OCI-LY7 (cell line): ENCODE measurements at regions not wholly inside any gene's neighbourhood (a gene's known extent, or its start where the extent isn't known, plus 50 kb on each side); places are given as distances from the start of the nearest gene placed in this dataset.

ENCODE experiments used
- BruUV-seq: library from RNA; stranded (reverse); fragments of 400-500 nt; replicated peaks from 2 replicates; lab custom pipeline; 2021; lab: Mats Ljungman, UMichigan
- CTCF ChIA-PET: fragments of 300-600 bp; sonication (Branson Sonifier 250); formaldehyde crosslinking; loops from one replicate; lab custom pipeline; 2022; ENCODE audit warnings: antibody characterized with exemption; ENCODE audit not compliant: unreplicated experiment; lab: Charles Lee
- POLR2A ChIA-PET: fragments of 300-600 bp; sonication (Branson Sonifier 250); formaldehyde crosslinking; loops from one replicate; lab custom pipeline; 2022; ENCODE audit warnings: antibody characterized with exemption; lab: Charles Lee
- DNase-seq: peaks from one replicate; pipeline ENCODE4 v3.0.0-alpha.2; 2015; ENCODE audit warnings: low spot score
- H2AFZ ChIP-seq: fragments of 200-600 bp; sonication (generic), shearing (Covaris generic); 2 replicates; pipeline ENCODE4 v1.6.1; 2014; ENCODE audit warnings: mild to moderate bottlenecking, antibody characterized with exemption, low read length, moderate library complexity
- H3K27ac ChIP-seq: fragments of 200-600 bp; sonication (generic); 2 replicates; pipeline ENCODE4 v1.5.1; 2014; ENCODE audit warnings: mixed run types, low read depth, mild to moderate bottlenecking, moderate library complexity, low read length, inconsistent platforms; ENCODE audit not compliant: poor library complexity, severe bottlenecking
- H3K36me3 ChIP-seq: fragments of 200-600 bp; sonication (generic); 2 replicates; pipeline ENCODE4 v1.6.1; 2014; ENCODE audit warnings: mild to moderate bottlenecking, antibody characterized with exemption, low read length, moderate library complexity, mixed read lengths; ENCODE audit not compliant: insufficient read depth
- H3K4me1 ChIP-seq: fragments of 200-600 bp; sonication (generic); 2 replicates; pipeline ENCODE4 v1.5.1; 2014; ENCODE audit warnings: mild to moderate bottlenecking, low read length; ENCODE audit not compliant: insufficient read depth, poor library complexity, severe bottlenecking
- H3K4me2 ChIP-seq: fragments of 200-600 bp; sonication (generic); 2 replicates; pipeline ENCODE4 v1.6.1; 2014; ENCODE audit warnings: mild to moderate bottlenecking, low read length
- H3K4me3 ChIP-seq: fragments of 200-600 bp; sonication (generic); 2 replicates; pipeline ENCODE4 v1.5.1; 2014; ENCODE audit warnings: mild to moderate bottlenecking, low read depth, low read length; ENCODE audit not compliant: poor library complexity, severe bottlenecking
- H3K79me2 ChIP-seq: fragments of 200-600 bp; sonication (generic); 2 replicates; pipeline ENCODE4 v1.6.1; 2016; ENCODE audit warnings: low read depth, mild to moderate bottlenecking, low read length, moderate library complexity, mixed read lengths; ENCODE audit not compliant: insufficient read depth
- H3K9me2 ChIP-seq: fragments of 200-600 bp; sonication (generic); 2 replicates; pipeline ENCODE4 v1.6.1; 2016; ENCODE audit warnings: mild to moderate bottlenecking, low read length, mixed read lengths; ENCODE audit not compliant: insufficient read depth
- H3K9me3 ChIP-seq: fragments of 200-600 bp; sonication (generic); 2 replicates; pipeline ENCODE4 v1.6.1; 2014; ENCODE audit warnings: mild to moderate bottlenecking, mixed run types, low read length, mixed read lengths
- H4K20me1 ChIP-seq: fragments of 200-600 bp; sonication (generic); 2 replicates; pipeline ENCODE4 v1.6.1; 2014; ENCODE audit warnings: mild to moderate bottlenecking, antibody characterized with exemption, low read length, moderate library complexity, mixed read lengths; ENCODE audit not compliant: insufficient read depth
- EZH2phosphoT487 ChIP-seq: fragments of 200-600 bp; sonication (generic); IDR thresholded peaks from 2 replicates; pipeline ENCODE4 v1.6.1; 2018; ENCODE audit warnings: low read depth, borderline replicate concordance, mild to moderate bottlenecking, mixed run types, antibody characterized with exemption, low read length, moderate library complexity, mixed read lengths
- intact Hi-C: fragments of 100-400 bp; cut with micrococcal nuclease; formaldehyde crosslinking; loops from one replicate; pipeline ENCODE4 v1.10.0; 2022; ENCODE audit not compliant: unreplicated experiment
- TF ChIP-seq, protein P1 (sequence below): fragments of 200-600 bp; sonication (generic); conservative IDR thresholded peaks from 2 replicates; pipeline ENCODE4 v1.5.1; 2014; ENCODE audit warnings: mild to moderate bottlenecking, antibody characterized with exemption, low read length, moderate library complexity, mixed read lengths

DNA sequence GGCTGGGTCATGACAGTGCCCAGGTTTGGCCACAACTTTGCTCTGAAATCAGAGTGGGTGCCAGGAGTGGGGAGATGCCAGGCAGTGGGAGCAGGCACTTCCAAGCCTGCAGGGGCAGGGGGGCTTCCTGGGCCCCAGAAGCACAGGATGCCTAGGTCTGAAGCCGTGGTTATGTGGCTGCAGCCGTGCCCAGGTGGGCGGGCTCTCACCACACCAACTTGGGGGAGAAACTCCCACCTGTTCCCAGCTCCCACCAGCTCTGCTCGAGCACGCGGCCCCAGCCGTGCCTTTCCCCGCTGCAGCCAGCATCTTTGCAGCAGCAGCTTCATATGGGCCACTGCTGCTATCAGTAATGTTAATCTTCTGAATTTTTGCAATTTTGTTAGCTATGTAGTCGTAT is 331.4 kb downstream of the USP25 start:
- intact Hi-C loops = no loop called here
- no peaks in the 10 kb centered on the region for H3K79me2 ChIP-seq
- DNase-seq = no peak
- no peaks in the 10 kb centered on the region for H3K36me3 ChIP-seq
- no peak overlapping the region for H3K4me3 ChIP-seq
- TF ChIP-seq, protein P1, sequence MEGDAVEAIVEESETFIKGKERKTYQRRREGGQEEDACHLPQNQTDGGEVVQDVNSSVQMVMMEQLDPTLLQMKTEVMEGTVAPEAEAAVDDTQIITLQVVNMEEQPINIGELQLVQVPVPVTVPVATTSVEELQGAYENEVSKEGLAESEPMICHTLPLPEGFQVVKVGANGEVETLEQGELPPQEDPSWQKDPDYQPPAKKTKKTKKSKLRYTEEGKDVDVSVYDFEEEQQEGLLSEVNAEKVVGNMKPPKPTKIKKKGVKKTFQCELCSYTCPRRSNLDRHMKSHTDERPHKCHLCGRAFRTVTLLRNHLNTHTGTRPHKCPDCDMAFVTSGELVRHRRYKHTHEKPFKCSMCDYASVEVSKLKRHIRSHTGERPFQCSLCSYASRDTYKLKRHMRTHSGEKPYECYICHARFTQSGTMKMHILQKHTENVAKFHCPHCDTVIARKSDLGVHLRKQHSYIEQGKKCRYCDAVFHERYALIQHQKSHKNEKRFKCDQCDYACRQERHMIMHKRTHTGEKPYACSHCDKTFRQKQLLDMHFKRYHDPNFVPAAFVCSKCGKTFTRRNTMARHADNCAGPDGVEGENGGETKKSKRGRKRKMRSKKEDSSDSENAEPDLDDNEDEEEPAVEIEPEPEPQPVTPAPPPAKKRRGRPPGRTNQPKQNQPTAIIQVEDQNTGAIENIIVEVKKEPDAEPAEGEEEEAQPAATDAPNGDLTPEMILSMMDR = no peak
- TF ChIP-seq EZH2phosphoT487 = no peak
- no peak overlapping the region for H2AFZ ChIP-seq
- H3K9me2 ChIP-seq = no peaks in the 10 kb centered on the region
- no peak overlapping the region for H3K4me2 ChIP-seq
- BruUV-seq = no TSS peak
- no peaks in the 10 kb centered on the region for H3K9me3 ChIP-seq
- no peak overlapping the region for H3K27ac ChIP-seq
- POLR2A ChIA-PET = interaction anchor here (0.7 kb wide), 1 partner anchor 371 kb away, joined by 6 read pairs; no protein-coding TSS in a partner anchor
- no peaks in the 10 kb centered on the region for H4K20me1 ChIP-seq
- CTCF ChIA-PET = no interaction called here
- no peaks in the 10 kb centered on the region for H3K4me1 ChIP-seq

DNA sequence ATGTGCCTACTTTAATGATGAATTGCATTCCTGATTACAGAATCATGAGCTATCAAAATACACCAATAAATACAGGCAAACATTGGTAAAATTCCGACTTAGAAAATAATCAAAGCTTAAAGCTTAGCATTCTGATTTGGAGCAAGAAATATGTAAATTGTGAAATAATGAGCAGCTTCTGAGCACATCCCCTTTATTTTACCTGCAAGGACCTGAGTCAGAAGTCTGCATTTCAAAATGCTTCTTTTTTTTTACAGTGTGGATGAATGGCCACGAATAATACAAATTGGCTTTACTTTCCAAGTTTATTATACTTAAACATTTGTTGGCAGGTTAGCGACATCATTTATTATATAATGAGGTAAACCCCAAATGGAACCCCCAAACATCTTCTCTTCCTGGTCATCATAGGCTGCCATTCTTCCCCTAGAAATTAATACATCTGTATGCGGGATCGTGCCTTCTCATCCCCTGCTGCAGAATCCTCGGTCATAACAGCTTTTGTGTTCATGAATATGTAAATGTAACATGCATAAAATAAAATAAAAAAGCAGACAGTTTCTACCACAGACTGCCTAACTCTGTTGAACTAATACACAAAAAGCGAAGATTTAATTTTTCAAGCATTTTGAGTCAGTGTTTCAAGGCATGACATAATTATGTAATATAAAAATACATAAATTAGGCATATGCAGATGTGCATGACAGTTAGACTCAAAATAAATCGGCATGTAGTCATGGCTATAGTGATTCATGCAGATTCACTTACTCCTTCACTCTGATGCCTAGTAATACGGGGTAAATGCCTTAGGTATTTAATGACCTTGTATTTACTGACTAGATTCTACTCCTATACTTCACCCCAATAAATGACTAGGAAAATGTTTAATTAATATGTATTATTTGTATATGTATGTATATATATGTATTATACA is 339.7 kb downstream of the USP25 start:
- DNase-seq = no peak
- H3K4me1 ChIP-seq = no peaks in the 10 kb centered on the region
- no peaks in the 10 kb centered on the region for H3K9me2 ChIP-seq
- H3K4me2 ChIP-seq = no peak overlapping the region
- no peak overlapping the region for H3K27ac ChIP-seq
- no peak overlapping the region for H2AFZ ChIP-seq
- H4K20me1 ChIP-seq = no peaks in the 10 kb centered on the region
- no peaks in the 10 kb centered on the region for H3K79me2 ChIP-seq
- no peaks in the 10 kb centered on the region for H3K36me3 ChIP-seq
- no peak overlapping the region for H3K4me3 ChIP-seq
- H3K9me3 ChIP-seq = no peaks in the 10 kb centered on the region
- BruUV-seq = no TSS peak
- TF ChIP-seq, protein P1 = no peak
- no peak for TF ChIP-seq EZH2phosphoT487
- ChIA-PET CTCF (no interaction called here), POLR2A (interaction anchor here (0.6 to 0.7 kb wide), 2 partner anchors 21 to 1087 kb away, joined by 3 to 6 read pairs; no protein-coding TSS in a partner anchor)
- intact Hi-C loops = no loop called here

DNA sequence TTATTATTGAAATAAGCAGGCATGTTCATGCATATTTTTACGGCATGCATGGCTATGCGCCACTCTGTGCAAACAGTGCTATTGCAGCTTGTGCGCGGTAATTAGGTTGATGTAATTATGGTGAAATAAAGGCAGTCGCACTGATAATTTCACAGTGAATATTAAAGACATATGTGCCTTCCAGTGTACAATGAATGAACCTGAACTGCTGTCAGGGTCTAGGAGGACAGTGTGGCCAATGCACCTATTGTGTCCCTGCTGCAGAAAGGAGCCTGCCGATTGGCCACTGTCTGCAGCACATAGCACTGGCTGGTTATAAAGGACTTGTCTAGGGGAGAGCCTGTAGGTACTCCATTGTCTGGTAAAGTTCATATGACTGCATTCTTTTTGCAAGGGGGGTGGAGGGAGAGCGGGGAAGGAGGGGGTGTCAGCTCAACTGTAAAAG is 340.4 kb downstream of the USP25 start:
- no peaks in the 10 kb centered on the region for H3K36me3 ChIP-seq
- H3K4me2 ChIP-seq = no peak overlapping the region
- H3K9me3 ChIP-seq = no peaks in the 10 kb centered on the region
- H3K79me2 ChIP-seq = no peaks in the 10 kb centered on the region
- no peaks in the 10 kb centered on the region for H4K20me1 ChIP-seq
- ChIA-PET CTCF (no interaction called here), POLR2A (no interaction called here)
- no TSS peak for BruUV-seq
- H2AFZ ChIP-seq = no peak overlapping the region
- TF ChIP-seq, protein P1 = no peak
- TF ChIP-seq EZH2phosphoT487 = no peak
- H3K4me1 ChIP-seq = no peaks in the 10 kb centered on the region
- DNase-seq = no peak
- no peaks in the 10 kb centered on the region for H3K9me2 ChIP-seq
- intact Hi-C loops = no loop called here
- no peak overlapping the region for H3K4me3 ChIP-seq
- H3K27ac ChIP-seq = no peak overlapping the region
